IMR-90 (cell line): ENCODE measurements at regions not wholly inside any gene's neighbourhood (a gene's known extent, or its start where the extent isn't known, plus 50 kb on each side); places are given as distances from the start of the nearest gene placed in this dataset.

Experiments used
- ATAC-seq: fragments of 200-7000 bp; cut with Tn5 transposase; 2 replicates; pipeline ENCODE4 v1.9.1; 2020; ENCODE audit warnings: low read depth, mild to moderate bottlenecking, moderate library complexity
- BruUV-seq: library from RNA; stranded (reverse); fragments of 400-500 nt; replicated peaks from 2 replicates; lab custom pipeline; 2021; lab: Mats Ljungman, UMichigan
- CTCF ChIA-PET: fragments of 300-600 bp; formaldehyde crosslinking; extraction: SDS; loops from one replicate; lab custom pipeline; 2021; ENCODE audit warnings: antibody characterized with exemption; lab: Yijun Ruan, JAX
- POLR2A ChIA-PET: fragments of 300-600 bp; sonication (Branson Sonifier 250); formaldehyde crosslinking; loops from one replicate; lab custom pipeline; 2022; ENCODE audit warnings: antibody characterized with exemption; ENCODE audit not compliant: unreplicated experiment; lab: Charles Lee
- DNase-seq: peaks from one replicate; pipeline ENCODE4 v3.0.0; 2013
- H2AFZ ChIP-seq: replicated peaks from 2 replicates; pipeline ENCODE3; 2013; ENCODE audit warnings: low read length, mild to moderate bottlenecking; ENCODE audit not compliant: poor library complexity
- H2AK5ac ChIP-seq: 2 replicates; pipeline ENCODE4 v1.6.1; 2013; ENCODE audit warnings: low read depth, low read length, inconsistent platforms
- H2AK9ac ChIP-seq: replicated peaks from 2 replicates; pipeline ENCODE3; 2013; ENCODE audit warnings: mild to moderate bottlenecking, low read depth, low read length, moderate library complexity; ENCODE audit not compliant: poor library complexity
- H2BK120ac ChIP-seq: 2 replicates; pipeline ENCODE4 v1.6.1; 2013; ENCODE audit warnings: low read depth, low read length, inconsistent platforms
- H2BK15ac ChIP-seq: 3 replicates; pipeline ENCODE4 v1.6.1; 2013; ENCODE audit warnings: low read depth, low read length, inconsistent platforms
- H2BK20ac ChIP-seq: 2 replicates; pipeline ENCODE4 v1.6.1; 2013; ENCODE audit warnings: low read depth, mild to moderate bottlenecking, inconsistent platforms, low read length, moderate library complexity
- H2BK5ac ChIP-seq: 2 replicates; pipeline ENCODE4 v1.6.1; 2013; ENCODE audit warnings: mild to moderate bottlenecking, low read depth, low read length, inconsistent platforms; ENCODE audit not compliant: poor library complexity, severe bottlenecking
- H3K14ac ChIP-seq: replicated peaks from 2 replicates; pipeline ENCODE4 v1.6.1; 2013; ENCODE audit warnings: low read depth, low read length, inconsistent platforms
- H3K18ac ChIP-seq: 2 replicates; pipeline ENCODE4 v1.6.1; 2013; ENCODE audit warnings: low read depth, low read length, control low read depth
- H3K23ac ChIP-seq: 2 replicates; pipeline ENCODE4 v1.6.1; 2013; ENCODE audit warnings: low read depth, low read length, inconsistent platforms
- H3K27ac ChIP-seq: 2 replicates; pipeline ENCODE4 v1.5.1; 2013; ENCODE audit warnings: mild to moderate bottlenecking, control low read depth, low read length; ENCODE audit not compliant: insufficient read depth
- H3K27me3 ChIP-seq: 2 replicates; pipeline ENCODE4 v1.6.1; 2013; ENCODE audit warnings: low read length; ENCODE audit not compliant: control insufficient read depth, insufficient read depth
- H3K36me3 ChIP-seq: 2 replicates; pipeline ENCODE4 v1.6.1; 2013; ENCODE audit warnings: low read length, mixed read lengths; ENCODE audit not compliant: control insufficient read depth, insufficient read depth
- H3K4ac ChIP-seq: 2 replicates; pipeline ENCODE4 v1.6.1; 2013; ENCODE audit warnings: low read depth, low read length, inconsistent platforms
- H3K4me1 ChIP-seq: 2 replicates; pipeline ENCODE4 v1.6.1; 2013; ENCODE audit warnings: low read length, mixed read lengths; ENCODE audit not compliant: control insufficient read depth, insufficient read depth
- H3K4me2 ChIP-seq: 2 replicates; pipeline ENCODE4 v1.6.1; 2013; ENCODE audit warnings: low read depth, mild to moderate bottlenecking, control low read depth, low read length, moderate library complexity
- H3K4me3 ChIP-seq: 2 replicates; pipeline ENCODE4 v1.5.1; 2013; ENCODE audit warnings: low read depth, mild to moderate bottlenecking, control low read depth, low read length, moderate library complexity; ENCODE audit not compliant: insufficient read depth
- H3K56ac ChIP-seq: 2 replicates; pipeline ENCODE4 v1.6.1; 2013; ENCODE audit warnings: low read length, inconsistent platforms; ENCODE audit not compliant: insufficient read depth; ENCODE audit errors: extremely low read depth
- H3K79me1 ChIP-seq, 2 experiments: 2 replicates each; pipeline ENCODE4 v1.6.1; 2013; ENCODE audit warnings: low read length in 2 of 2, inconsistent platforms in 1 of 2, low read depth in 1 of 2
- H3K9ac ChIP-seq: 2 replicates; pipeline ENCODE4 v1.6.1; 2013; ENCODE audit warnings: low read depth, low read length, control low read depth
- H3K9me1 ChIP-seq: 2 replicates; pipeline ENCODE4 v1.6.1; 2013; ENCODE audit warnings: low read length, inconsistent platforms; ENCODE audit not compliant: insufficient read depth
- H3K9me3 ChIP-seq: 2 replicates; pipeline ENCODE4 v1.6.1; 2013; ENCODE audit warnings: low read length; ENCODE audit not compliant: control insufficient read depth, insufficient read depth
- H4K20me1 ChIP-seq: 2 replicates; pipeline ENCODE4 v1.6.1; 2013; ENCODE audit warnings: low read length, inconsistent platforms; ENCODE audit not compliant: insufficient read depth
- H4K5ac ChIP-seq: 2 replicates; pipeline ENCODE4 v1.6.1; 2013; ENCODE audit warnings: mild to moderate bottlenecking, low read depth, low read length, control low read depth
- H4K8ac ChIP-seq, 2 experiments: 2 replicates each; pipeline ENCODE4 v1.6.1; 2013; ENCODE audit warnings: low read depth in 2 of 2, low read length in 2 of 2, control low read depth in 1 of 2, inconsistent platforms in 1 of 2
- H4K91ac ChIP-seq: 2 replicates; pipeline ENCODE4 v1.6.1; 2013; ENCODE audit warnings: low read depth, low read length, inconsistent platforms; ENCODE audit not compliant: insufficient read depth
- BHLHE40 ChIP-seq: fragments of 150-350 bp; IDR thresholded peaks from 2 replicates; pipeline ENCODE4 v1.6.1; 2016; ENCODE audit warnings: mild to moderate bottlenecking, low read depth, low read length
- CEBPB ChIP-seq: IDR thresholded peaks from 2 replicates; pipeline ENCODE4 v1.6.1; 2012; ENCODE audit warnings: low read depth, low read length, improper control_type of control experiment
- CHD1 ChIP-seq: IDR thresholded peaks from 2 replicates; pipeline ENCODE4 v1.6.1; 2012; ENCODE audit warnings: low read depth, low read length, improper control_type of control experiment
- CTCF ChIP-seq: conservative IDR thresholded peaks from 2 replicates; pipeline ENCODE4 v1.5.1; 2012; ENCODE audit warnings: mild to moderate bottlenecking, low read depth, low read length, improper control_type of control experiment
- ELK1 ChIP-seq: fragments of 150-350 bp; IDR thresholded peaks from 2 replicates; pipeline ENCODE4 v1.6.1; 2016; ENCODE audit warnings: low read depth, mild to moderate bottlenecking, low read length, moderate library complexity, borderline replicate concordance
- FOS ChIP-seq: fragments of 150-350 bp; IDR thresholded peaks from 2 replicates; pipeline ENCODE4 v1.6.1; 2016; ENCODE audit warnings: low read depth, low read length
- MAFK ChIP-seq: IDR thresholded peaks from 2 replicates; pipeline ENCODE4 v1.6.1; 2012; ENCODE audit warnings: low read depth, low read length, improper control_type of control experiment
- MAZ ChIP-seq: IDR thresholded peaks from 2 replicates; pipeline ENCODE4 v1.6.1; 2012; ENCODE audit warnings: low read depth, mild to moderate bottlenecking, low read length, improper control_type of control experiment, moderate library complexity, borderline replicate concordance
- MXI1 ChIP-seq: IDR thresholded peaks from 2 replicates; pipeline ENCODE4 v1.6.1; 2012; ENCODE audit warnings: low read depth, mild to moderate bottlenecking, low read length, moderate library complexity, borderline replicate concordance
- NFE2L2 ChIP-seq: fragments of 150-350 bp; IDR thresholded peaks from 2 replicates; pipeline ENCODE4 v1.6.1; 2016; ENCODE audit warnings: low read depth, mild to moderate bottlenecking, low read length
- POLR2A ChIP-seq: IDR thresholded peaks from 2 replicates; pipeline ENCODE4 v1.6.1; 2012; ENCODE audit warnings: mild to moderate bottlenecking, low read depth, low read length
- RAD21 ChIP-seq: IDR thresholded peaks from 2 replicates; pipeline ENCODE4 v1.6.1; 2012; ENCODE audit warnings: low read length, improper control_type of control experiment
- RCOR1 ChIP-seq: IDR thresholded peaks from 2 replicates; pipeline ENCODE4 v1.6.1; 2012; ENCODE audit warnings: mild to moderate bottlenecking, low read length, improper control_type of control experiment; ENCODE audit not compliant: insufficient replicate concordance
- RFX5 ChIP-seq: IDR thresholded peaks from 2 replicates; pipeline ENCODE4 v1.8.0; 2012; ENCODE audit warnings: low read depth, mild to moderate bottlenecking, low read length, moderate library complexity
- SMC3 ChIP-seq: fragments of 150-350 bp; IDR thresholded peaks from 2 replicates; pipeline ENCODE4 v1.6.1; 2016; ENCODE audit warnings: low read depth, mild to moderate bottlenecking, antibody characterized with exemption, low read length, moderate library complexity
- USF2 ChIP-seq: fragments of 150-350 bp; IDR thresholded peaks from 2 replicates; pipeline ENCODE4 v1.6.1; 2017; ENCODE audit warnings: mild to moderate bottlenecking, antibody characterized with exemption, low read length, low read depth
- WGBS, 2 experiments: methylation state at CpG; one replicate each; pipeline versions ENCODE4 v1.1.5 to v1.1.7; 2013; ENCODE audit warnings: missing lambda C conversion rate in 2 of 2; ENCODE audit not compliant: insufficient read length in 1 of 2; ENCODE audit errors: extremely low coverage in 2 of 2; 5-methylcytosine and 5-hydroxymethylcytosine counted together
- dilution Hi-C: fragments of 300-500 bp; cut with HindIII; formaldehyde crosslinking; loops from one replicate; pipeline ENCODE4 v1.14.3; 2018; ENCODE audit warnings: low sequenced_read_pairs; ENCODE audit not compliant: unreplicated experiment
- in situ Hi-C: fragments of 300-500 bp; cut with MboI; formaldehyde crosslinking; loops from 3 replicates; pipeline ENCODE4 v1.14.3; 2019; ENCODE audit warnings: low sequenced_read_pairs, inconsistent platforms, mixed read lengths
- intact Hi-C: fragments of 100-400 bp; cut with micrococcal nuclease; formaldehyde crosslinking; loops from 2 replicates; pipeline ENCODE4 v1.10.0; 2022

GRCh38 chr22:34278121-34278520 is 357.8 kb upstream of the LARGE1 start:
- Histone ChIP-seq H3K4me2 (no peak overlapping the region), H3K14ac (no peak overlapping the region), H2BK5ac (no peak overlapping the region), H3K9me1 (no peaks in the 10 kb centered on the region), H3K56ac (no peak overlapping the region), H3K4me3 (no peak overlapping the region), H2BK15ac (no peak overlapping the region), H2AFZ (no peak overlapping the region), H3K79me1 (no peaks in the 10 kb centered on the region), H3K9ac (no peak overlapping the region), H2BK120ac (no peak overlapping the region), H3K23ac (no peak overlapping the region), H3K18ac (no peak overlapping the region), H3K27me3 (no peaks in the 10 kb centered on the region), H4K5ac (no peak overlapping the region), H2AK9ac (no peak overlapping the region), H3K27ac (no peak overlapping the region), H3K9me3 (peaks cover 15% of the 10 kb centered on the region), H3K36me3 (no peaks in the 10 kb centered on the region), H3K4ac (no peak overlapping the region), H2BK20ac (no peak overlapping the region), H4K91ac (no peak overlapping the region), H4K20me1 (no peaks in the 10 kb centered on the region), H3K4me1 (no peaks in the 10 kb centered on the region), H2AK5ac (no peak overlapping the region), H4K8ac (no peak overlapping the region)
- dilution Hi-C loops: no loop called here
- no TSS peak for BruUV-seq
- no CpG with 5 or more reads among the region's 1 CpG for WGBS, 2 experiments
- ATAC-seq (no peak), DNase-seq (no peak)
- ChIA-PET CTCF (no interaction called here), POLR2A (no interaction called here)
- in situ Hi-C loops: no loop called here
- TF ChIP-seq RAD21 (no peak), MAFK (no peak), CEBPB (no peak), RCOR1 (no peak), SMC3 (no peak), CHD1 (no peak), FOS (no peak), CTCF (no peak), POLR2A (no peak), ELK1 (no peak), MAZ (no peak), RFX5 (no peak), NFE2L2 (no peak), MXI1 (no peak), BHLHE40 (no peak), USF2 (no peak)
- intact Hi-C loops: no loop called here
